Kidney (tissue), 13 donors: ENCODE measurements at regions not wholly inside any gene's neighbourhood (a gene's known extent, or its start where the extent isn't known, plus 50 kb on each side); places are given as distances from the start of the nearest gene placed in this dataset.
"Not testable (repeated sequence)": the region's sequence is repeated elsewhere in the genome, so short reads cannot be mapped to it uniquely, and the experiment has no call there.

Experiments
- DNase-seq, 5 donors: peaks; one replicate each; pipeline ENCODE4 v3.0.0-alpha.2; 2013 to 2020
- FAIRE-seq: peaks from 2 replicates; lab custom pipeline; 2012; peaks lifted over from hg19 to GRCh38; lab: Jason Lieb, UNC
- H3K27ac ChIP-seq, 2 donors: one replicate each; pipeline ENCODE4 v1.7.0; 2013; ENCODE audit warnings: low read depth in 2 of 2, low read length in 2 of 2, inconsistent platforms in 1 of 2
- H3K27me3 ChIP-seq: one replicate; pipeline ENCODE4 v1.7.1; 2013; ENCODE audit warnings: low read length, inconsistent platforms; ENCODE audit not compliant: control insufficient read depth, insufficient read depth
- H3K36me3 ChIP-seq, 3 donors: one replicate each; pipeline versions ENCODE4 v1.7.0 to v1.7.1; 2013; ENCODE audit warnings: low read length in 3 of 3, control low read depth in 1 of 3, inconsistent platforms in 1 of 3; ENCODE audit not compliant: insufficient read depth in 3 of 3, control insufficient read depth in 2 of 3
- H3K4me1 ChIP-seq, 3 donors: one replicate each; pipeline versions ENCODE4 v1.7.0 to v1.7.1; 2013; ENCODE audit warnings: low read length in 3 of 3, inconsistent platforms in 1 of 3, low read depth in 1 of 3; ENCODE audit not compliant: control insufficient read depth in 2 of 3, insufficient read depth in 2 of 3
- H3K4me3 ChIP-seq, 3 donors: one replicate each; pipeline versions ENCODE4 v1.7.0 to v1.8.1; 2013; ENCODE audit warnings: low read length in 3 of 3, control low read depth in 1 of 3, inconsistent platforms in 1 of 3
- H3K9ac ChIP-seq, 3 donors: one replicate each; pipeline versions ENCODE4 v1.7.0 to v1.7.1; 2013; ENCODE audit warnings: low read length in 3 of 3, control low read depth in 1 of 3, inconsistent platforms in 1 of 3
- H3K9me3 ChIP-seq, 3 donors: one replicate each; pipeline versions ENCODE4 v1.7.0 to v1.7.1; 2013; ENCODE audit warnings: low read length in 3 of 3, control low read depth in 1 of 3, inconsistent platforms in 1 of 3; ENCODE audit not compliant: control insufficient read depth in 2 of 3, insufficient read depth in 1 of 3
- CTCF ChIP-seq: IDR thresholded peaks from 3 replicates; pipeline ENCODE4 v1.5.1; 2012; ENCODE audit warnings: mild to moderate bottlenecking, moderate library complexity, borderline replicate concordance; ENCODE audit not compliant: insufficient read depth; ENCODE audit errors: extremely low read depth
- intact Hi-C: fragments of 100-400 bp; cut with DNase I; formaldehyde crosslinking; loops from one replicate; pipeline ENCODE4 v1.11.1; 2022
- donor health status: control.
- donor health status: control.
- donor health status: control.
- donor health status: control.
- donor health status: control.
- donor health status: DM: yes; HTN: yes; CAD: no.
- donor health status: Normal renal cell carcinoma (clear cell type).

DNA sequence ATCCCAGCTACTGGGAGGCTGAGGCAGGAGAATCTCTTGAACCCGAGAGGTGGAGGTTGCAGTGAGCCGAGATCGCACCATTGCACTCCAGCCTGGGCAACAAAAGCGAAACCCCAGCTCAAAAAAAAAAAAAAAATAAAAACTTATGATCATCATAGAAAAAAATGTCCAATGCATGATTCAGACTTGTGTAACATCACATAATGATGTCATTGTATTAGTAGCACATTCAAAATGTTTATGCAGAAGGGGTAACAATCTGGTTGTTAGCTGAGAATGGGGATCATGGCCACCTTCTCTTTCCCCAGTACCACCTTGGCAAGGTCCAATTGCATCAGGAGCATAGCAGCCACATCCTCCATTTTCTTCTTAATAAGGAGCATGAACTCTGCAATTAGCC lies 137.6 kb upstream of the MARCKS start:
- Histone ChIP-seq H3K36me3 (no peaks in the 10 kb centered on the region), H3K27me3 (no peaks in the 10 kb centered on the region), H3K9ac (no peak overlapping the region), H3K4me1 (no peaks in the 10 kb centered on the region), H3K4me3 (no peak overlapping the region), H3K27ac (no peak overlapping the region), H3K9me3 (no peaks in the 10 kb centered on the region)
- FAIRE-seq (no peak), DNase-seq (no peak)
- TF ChIP-seq CTCF: no peak
- intact Hi-C loops: no loop called here

DNA sequence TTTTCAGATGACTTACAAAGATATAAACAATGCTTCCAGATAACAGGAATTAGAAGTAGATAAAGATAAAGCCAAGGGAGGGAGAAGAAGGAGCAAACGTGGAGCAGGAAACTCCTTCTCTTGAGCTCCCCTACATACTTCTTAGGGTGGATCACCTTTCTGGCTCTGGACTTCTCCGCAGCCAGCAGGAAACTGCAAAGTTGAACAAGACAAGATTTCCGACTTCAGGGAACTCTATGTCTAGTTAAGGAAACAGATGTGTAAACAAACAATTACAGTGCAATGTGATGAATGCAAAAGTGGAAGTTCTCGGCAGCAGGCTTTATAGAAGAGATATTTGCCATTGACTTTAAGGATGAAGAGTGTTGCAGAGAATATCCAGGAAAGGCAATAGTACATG lies 134.0 kb upstream of the MARCKS start:
- no peaks in the 10 kb centered on the region for H3K27me3 ChIP-seq
- intact Hi-C loops: no loop called here
- no peaks in the 10 kb centered on the region for H3K9me3 ChIP-seq
- no peak overlapping the region for H3K4me3 ChIP-seq
- H3K36me3 ChIP-seq: no peaks in the 10 kb centered on the region
- no peak overlapping the region for H3K9ac ChIP-seq
- FAIRE-seq (no peak), DNase-seq (peak in 2 of 5 donors; percentile 4 to 62)
- H3K4me1 ChIP-seq: no peaks in the 10 kb centered on the region
- TF ChIP-seq CTCF: no peak
- H3K27ac ChIP-seq: no peak overlapping the region

DNA sequence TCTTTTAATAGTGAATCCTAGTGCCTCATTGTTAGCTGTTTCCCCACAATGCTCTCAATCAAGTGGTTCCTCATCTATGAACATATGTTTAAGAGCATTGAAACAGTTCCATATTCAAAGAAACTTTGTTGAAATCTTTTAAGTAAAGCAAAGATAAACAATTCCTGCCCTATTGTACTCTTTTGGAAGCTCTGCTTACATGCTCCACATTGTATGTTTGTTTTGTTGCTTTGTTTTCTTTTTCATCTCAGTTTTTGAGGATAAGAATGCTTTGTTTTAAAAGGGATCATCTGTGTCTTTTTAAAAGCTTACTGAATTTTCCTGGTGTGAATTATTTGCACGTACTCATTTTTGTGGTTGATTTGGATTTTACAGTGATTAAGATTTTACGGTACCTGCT lies 132.2 kb upstream of the MARCKS start:
- FAIRE-seq, H3K4me3 ChIP-seq, H3K9ac ChIP-seq, H3K27me3 ChIP-seq, H3K27ac ChIP-seq, DNase-seq, H3K36me3 ChIP-seq, H3K4me1 ChIP-seq, H3K9me3 ChIP-seq, intact Hi-C loops: not testable (repeated sequence)

DNA sequence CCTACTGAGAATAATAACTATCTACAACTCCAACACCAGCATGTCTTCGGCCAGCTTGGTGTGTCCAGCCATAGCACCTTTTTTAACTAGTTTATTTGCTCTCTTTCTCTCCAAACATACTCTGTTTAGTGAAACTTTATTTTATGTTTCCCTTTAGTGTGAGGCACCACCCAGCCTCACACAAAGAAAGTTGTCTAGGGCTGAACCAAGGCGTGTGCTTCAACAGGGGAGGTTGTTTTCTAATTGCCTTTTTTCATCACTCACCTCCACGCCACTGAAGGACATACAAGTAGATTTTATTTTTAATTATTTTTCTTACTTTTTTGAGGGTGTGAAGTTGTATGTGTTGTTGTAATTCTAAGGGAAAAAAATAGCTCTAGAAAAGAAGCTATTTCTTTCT lies 125.6 kb upstream of the MARCKS start:
- intact Hi-C loops: no loop called here

More for the DNA sequence above, 125.6 kb upstream of the MARCKS start:
- Histone ChIP-seq H3K9me3 (no peaks in the 10 kb centered on the region), H3K27ac (no peak overlapping the region), H3K4me3 (no peak overlapping the region), H3K9ac (no peak overlapping the region), H3K27me3 (no peaks in the 10 kb centered on the region), H3K4me1 (no peaks in the 10 kb centered on the region), H3K36me3 (no peaks in the 10 kb centered on the region)
- DNase-seq (no peak), FAIRE-seq (no peak)
- no peak for TF ChIP-seq CTCF
